IMR-90 (cell line): ENCODE measurements at regions not wholly inside any gene's neighbourhood (a gene's known extent, or its start where the extent isn't known, plus 50 kb on each side); places are given as distances from the start of the nearest gene placed in this dataset.

Experiments
- ATAC-seq: fragments of 200-7000 bp; cut with Tn5 transposase; 2 replicates; pipeline ENCODE4 v1.9.1; 2020; ENCODE audit warnings: low read depth, mild to moderate bottlenecking, moderate library complexity
- BruUV-seq: library from RNA; stranded (reverse); fragments of 400-500 nt; replicated peaks from 2 replicates; lab custom pipeline; 2021; lab: Mats Ljungman, UMichigan
- CTCF ChIA-PET: fragments of 300-600 bp; formaldehyde crosslinking; extraction: SDS; loops from one replicate; lab custom pipeline; 2021; ENCODE audit warnings: antibody characterized with exemption; lab: Yijun Ruan, JAX
- POLR2A ChIA-PET: fragments of 300-600 bp; sonication (Branson Sonifier 250); formaldehyde crosslinking; loops from one replicate; lab custom pipeline; 2022; ENCODE audit warnings: antibody characterized with exemption; ENCODE audit not compliant: unreplicated experiment; lab: Charles Lee
- DNase-seq: peaks from one replicate; pipeline ENCODE4 v3.0.0; 2013
- H2AFZ ChIP-seq: replicated peaks from 2 replicates; pipeline ENCODE3; 2013; ENCODE audit warnings: low read length, mild to moderate bottlenecking; ENCODE audit not compliant: poor library complexity
- H2AK5ac ChIP-seq: 2 replicates; pipeline ENCODE4 v1.6.1; 2013; ENCODE audit warnings: low read depth, low read length, inconsistent platforms
- H2AK9ac ChIP-seq: replicated peaks from 2 replicates; pipeline ENCODE3; 2013; ENCODE audit warnings: mild to moderate bottlenecking, low read depth, low read length, moderate library complexity; ENCODE audit not compliant: poor library complexity
- H2BK120ac ChIP-seq: 2 replicates; pipeline ENCODE4 v1.6.1; 2013; ENCODE audit warnings: low read depth, low read length, inconsistent platforms
- H2BK15ac ChIP-seq: 3 replicates; pipeline ENCODE4 v1.6.1; 2013; ENCODE audit warnings: low read depth, low read length, inconsistent platforms
- H2BK20ac ChIP-seq: 2 replicates; pipeline ENCODE4 v1.6.1; 2013; ENCODE audit warnings: low read depth, mild to moderate bottlenecking, inconsistent platforms, low read length, moderate library complexity
- H2BK5ac ChIP-seq: 2 replicates; pipeline ENCODE4 v1.6.1; 2013; ENCODE audit warnings: mild to moderate bottlenecking, low read depth, low read length, inconsistent platforms; ENCODE audit not compliant: poor library complexity, severe bottlenecking
- H3K14ac ChIP-seq: replicated peaks from 2 replicates; pipeline ENCODE4 v1.6.1; 2013; ENCODE audit warnings: low read depth, low read length, inconsistent platforms
- H3K18ac ChIP-seq: 2 replicates; pipeline ENCODE4 v1.6.1; 2013; ENCODE audit warnings: low read depth, low read length, control low read depth
- H3K23ac ChIP-seq: 2 replicates; pipeline ENCODE4 v1.6.1; 2013; ENCODE audit warnings: low read depth, low read length, inconsistent platforms
- H3K27ac ChIP-seq: 2 replicates; pipeline ENCODE4 v1.5.1; 2013; ENCODE audit warnings: mild to moderate bottlenecking, control low read depth, low read length; ENCODE audit not compliant: insufficient read depth
- H3K27me3 ChIP-seq: 2 replicates; pipeline ENCODE4 v1.6.1; 2013; ENCODE audit warnings: low read length; ENCODE audit not compliant: control insufficient read depth, insufficient read depth
- H3K36me3 ChIP-seq: 2 replicates; pipeline ENCODE4 v1.6.1; 2013; ENCODE audit warnings: low read length, mixed read lengths; ENCODE audit not compliant: control insufficient read depth, insufficient read depth
- H3K4ac ChIP-seq: 2 replicates; pipeline ENCODE4 v1.6.1; 2013; ENCODE audit warnings: low read depth, low read length, inconsistent platforms
- H3K4me1 ChIP-seq: 2 replicates; pipeline ENCODE4 v1.6.1; 2013; ENCODE audit warnings: low read length, mixed read lengths; ENCODE audit not compliant: control insufficient read depth, insufficient read depth
- H3K4me2 ChIP-seq: 2 replicates; pipeline ENCODE4 v1.6.1; 2013; ENCODE audit warnings: low read depth, mild to moderate bottlenecking, control low read depth, low read length, moderate library complexity
- H3K4me3 ChIP-seq: 2 replicates; pipeline ENCODE4 v1.5.1; 2013; ENCODE audit warnings: low read depth, mild to moderate bottlenecking, control low read depth, low read length, moderate library complexity; ENCODE audit not compliant: insufficient read depth
- H3K56ac ChIP-seq: 2 replicates; pipeline ENCODE4 v1.6.1; 2013; ENCODE audit warnings: low read length, inconsistent platforms; ENCODE audit not compliant: insufficient read depth; ENCODE audit errors: extremely low read depth
- H3K79me1 ChIP-seq, 2 experiments: 2 replicates each; pipeline ENCODE4 v1.6.1; 2013; ENCODE audit warnings: low read length in 2 of 2, inconsistent platforms in 1 of 2, low read depth in 1 of 2
- H3K9ac ChIP-seq: 2 replicates; pipeline ENCODE4 v1.6.1; 2013; ENCODE audit warnings: low read depth, low read length, control low read depth
- H3K9me1 ChIP-seq: 2 replicates; pipeline ENCODE4 v1.6.1; 2013; ENCODE audit warnings: low read length, inconsistent platforms; ENCODE audit not compliant: insufficient read depth
- H3K9me3 ChIP-seq: 2 replicates; pipeline ENCODE4 v1.6.1; 2013; ENCODE audit warnings: low read length; ENCODE audit not compliant: control insufficient read depth, insufficient read depth
- H4K20me1 ChIP-seq: 2 replicates; pipeline ENCODE4 v1.6.1; 2013; ENCODE audit warnings: low read length, inconsistent platforms; ENCODE audit not compliant: insufficient read depth
- H4K5ac ChIP-seq: 2 replicates; pipeline ENCODE4 v1.6.1; 2013; ENCODE audit warnings: mild to moderate bottlenecking, low read depth, low read length, control low read depth
- H4K8ac ChIP-seq, 2 experiments: 2 replicates each; pipeline ENCODE4 v1.6.1; 2013; ENCODE audit warnings: low read depth in 2 of 2, low read length in 2 of 2, control low read depth in 1 of 2, inconsistent platforms in 1 of 2
- H4K91ac ChIP-seq: 2 replicates; pipeline ENCODE4 v1.6.1; 2013; ENCODE audit warnings: low read depth, low read length, inconsistent platforms; ENCODE audit not compliant: insufficient read depth
- MAFK ChIP-seq: IDR thresholded peaks from 2 replicates; pipeline ENCODE4 v1.6.1; 2012; ENCODE audit warnings: low read depth, low read length, improper control_type of control experiment
- WGBS, 2 experiments: methylation state at CpG; one replicate each; pipeline versions ENCODE4 v1.1.5 to v1.1.7; 2013; ENCODE audit warnings: missing lambda C conversion rate in 2 of 2; ENCODE audit not compliant: insufficient read length in 1 of 2; ENCODE audit errors: extremely low coverage in 2 of 2; 5-methylcytosine and 5-hydroxymethylcytosine counted together
- dilution Hi-C: fragments of 300-500 bp; cut with HindIII; formaldehyde crosslinking; loops from one replicate; pipeline ENCODE4 v1.14.3; 2018; ENCODE audit warnings: low sequenced_read_pairs; ENCODE audit not compliant: unreplicated experiment
- in situ Hi-C: fragments of 300-500 bp; cut with MboI; formaldehyde crosslinking; loops from 3 replicates; pipeline ENCODE4 v1.14.3; 2019; ENCODE audit warnings: low sequenced_read_pairs, inconsistent platforms, mixed read lengths
- intact Hi-C: fragments of 100-400 bp; cut with micrococcal nuclease; formaldehyde crosslinking; loops from 2 replicates; pipeline ENCODE4 v1.10.0; 2022

DNA sequence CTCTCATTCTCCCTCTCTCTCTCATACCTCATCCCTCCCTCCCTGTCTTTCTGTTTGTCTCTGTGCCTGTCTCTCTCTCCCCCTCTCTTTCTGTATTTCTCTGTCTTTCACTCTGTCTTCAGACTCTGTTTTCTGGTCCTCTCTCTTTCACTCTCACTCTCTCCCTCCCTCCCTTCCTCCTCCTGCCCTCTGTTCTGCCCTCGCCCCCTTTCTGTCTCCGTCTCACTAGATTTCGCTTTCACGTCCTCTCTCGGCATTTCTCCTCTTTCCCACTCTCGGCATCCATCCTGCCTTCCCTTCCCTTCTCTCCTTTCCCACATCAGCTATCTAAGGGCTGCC is 183.0 kb downstream of the PHETA1 start:
- Histone ChIP-seq H2AFZ (peak overlapping the region; percentile 51), H3K4ac (no peak overlapping the region), H2BK5ac (no peak overlapping the region), H2AK9ac (no peak overlapping the region), H4K20me1 (no peaks in the 10 kb centered on the region), H3K27ac (no peak overlapping the region), H3K18ac (no peak overlapping the region), H3K79me1 (no peaks in the 10 kb centered on the region), H3K56ac (no peak overlapping the region), H3K36me3 (no peaks in the 10 kb centered on the region), H3K14ac (no peak overlapping the region), H3K9me1 (no peaks in the 10 kb centered on the region), H3K9ac (no peak overlapping the region), H2BK120ac (no peak overlapping the region), H2BK20ac (no peak overlapping the region), H4K91ac (no peak overlapping the region), H3K9me3 (no peaks in the 10 kb centered on the region), H3K4me1 (no peaks in the 10 kb centered on the region), H4K8ac (no peak overlapping the region), H3K4me2 (no peak overlapping the region), H2BK15ac (no peak overlapping the region), H3K27me3 (peaks cover 13% of the 10 kb centered on the region; the same call in 1 of the 2 replicates), H2AK5ac (no peak overlapping the region), H3K4me3 (no peak overlapping the region), H3K23ac (no peak overlapping the region), H4K5ac (no peak overlapping the region)
- no CpG with 5 or more reads among the region's 6 CpGs for WGBS, 2 experiments
- TF ChIP-seq MAFK, result no peak
- no peak for ATAC-seq
- in situ Hi-C loops, result no loop called here
- CTCF ChIA-PET, result no interaction called here
- dilution Hi-C loops, result no loop called here
- intact Hi-C loops, result no loop called here
- no peak for DNase-seq
- BruUV-seq, result no TSS peak
- POLR2A ChIA-PET, result no interaction called here
